Liver (tissue), 8 donors: ENCODE measurements at regions not wholly inside any gene's neighbourhood (a gene's known extent, or its start where the extent isn't known, plus 50 kb on each side); places are given as distances from the start of the nearest gene placed in this dataset.

Source experiments
- DNase-seq: peaks from one replicate; pipeline ENCODE4 v3.0.0-alpha.2; 2017; ENCODE audit warnings: low spot score
- H3K27ac ChIP-seq, 2 donors: one replicate each; pipeline ENCODE4 v1.7.0; 2013; ENCODE audit warnings: inconsistent platforms in 2 of 2, low read length in 2 of 2, control low read depth in 1 of 2, low read depth in 1 of 2, mild to moderate bottlenecking in 1 of 2
- H3K27me3 ChIP-seq, 4 donors: one replicate each; pipeline versions ENCODE4 v1.6.1 to v1.7.0; 2013; ENCODE audit warnings: low read length in 3 of 4, inconsistent platforms in 1 of 4, mild to moderate bottlenecking in 1 of 4, moderate library complexity in 1 of 4; ENCODE audit not compliant: control insufficient read depth in 4 of 4, insufficient read depth in 4 of 4
- H3K36me3 ChIP-seq, 4 donors: one replicate each; pipeline versions ENCODE4 v1.6.1 to v1.7.0; 2013; ENCODE audit warnings: low read length in 3 of 4, mild to moderate bottlenecking in 3 of 4, low read depth in 1 of 4, moderate library complexity in 1 of 4; ENCODE audit not compliant: control insufficient read depth in 4 of 4, insufficient read depth in 3 of 4
- H3K4me1 ChIP-seq, 4 donors: one replicate each; pipeline versions ENCODE4 v1.6.1 to v1.7.0; 2013; ENCODE audit warnings: low read length in 3 of 4, mild to moderate bottlenecking in 3 of 4, moderate library complexity in 1 of 4; ENCODE audit not compliant: control insufficient read depth in 4 of 4, insufficient read depth in 4 of 4
- H3K4me3 ChIP-seq, 3 donors: one replicate each; pipeline versions ENCODE4 v1.6.1 to v1.7.0; 2013; ENCODE audit warnings: low read length in 3 of 3, control low read depth in 1 of 3, low read depth in 1 of 3, mild to moderate bottlenecking in 1 of 3
- H3K9ac ChIP-seq, 2 donors: one replicate each; pipeline ENCODE4 v1.7.0; 2013; ENCODE audit warnings: low read length in 2 of 2, mild to moderate bottlenecking in 2 of 2, moderate library complexity in 2 of 2, control low read depth in 1 of 2, low read depth in 1 of 2
- H3K9me3 ChIP-seq, 4 donors: one replicate each; pipeline versions ENCODE4 v1.6.1 to v1.7.0; 2013; ENCODE audit warnings: low read length in 3 of 4; ENCODE audit not compliant: control insufficient read depth in 4 of 4
- ATF3 ChIP-seq: IDR thresholded peaks from 2 replicates; pipeline ENCODE4 v1.6.1; 2016; ENCODE audit warnings: antibody characterized with exemption
- EGR1 ChIP-seq, 2 donors: IDR thresholded peaks; 2 replicates each; pipeline ENCODE4 v1.6.1; 2016 to 2018; ENCODE audit warnings: antibody characterized with exemption in 2 of 2, low read depth in 2 of 2
- FOXA2 ChIP-seq: IDR thresholded peaks from 2 replicates; pipeline ENCODE4 v1.6.1; 2016; ENCODE audit warnings: antibody characterized with exemption
- GABPA ChIP-seq, 2 donors: IDR thresholded peaks in 1 of 2; conservative IDR thresholded peaks in 1 of 2; 2 replicates each; pipeline ENCODE4 v1.6.1; 2016; ENCODE audit warnings: antibody characterized with exemption in 2 of 2, mild to moderate bottlenecking in 1 of 2, moderate library complexity in 1 of 2
- JUND ChIP-seq, 2 donors: IDR thresholded peaks; 2 replicates each; pipeline ENCODE4 v1.6.1; 2016; ENCODE audit warnings: antibody characterized with exemption in 2 of 2
- NR2F2 ChIP-seq: IDR thresholded peaks from 2 replicates; pipeline ENCODE4 v1.6.1; 2016; ENCODE audit warnings: antibody characterized with exemption
- REST ChIP-seq: IDR thresholded peaks from 2 replicates; pipeline ENCODE4 v1.6.1; 2016; ENCODE audit warnings: antibody characterized with exemption, mild to moderate bottlenecking
- SP1 ChIP-seq: IDR thresholded peaks from 2 replicates; pipeline ENCODE4 v1.6.1; 2018; ENCODE audit warnings: antibody characterized with exemption, mild to moderate bottlenecking
- TAF1 ChIP-seq: conservative IDR thresholded peaks from 2 replicates; pipeline ENCODE4 v1.6.1; 2016; ENCODE audit warnings: antibody characterized with exemption, mild to moderate bottlenecking
- YY1 ChIP-seq: IDR thresholded peaks from 2 replicates; pipeline ENCODE4 v1.6.1; 2016; ENCODE audit warnings: antibody characterized with exemption, mild to moderate bottlenecking
- WGBS: extraction: QIAGEN DNeasy Blood & Tissue Kit; methylation state at CpG from one replicate; pipeline ENCODE4 v1.1.7; 2013; 5-methylcytosine and 5-hydroxymethylcytosine counted together
- TF ChIP-seq, protein P1 (sequence below): IDR thresholded peaks from 2 replicates; pipeline ENCODE4 v1.6.1; 2016; ENCODE audit warnings: antibody characterized with exemption
- TF ChIP-seq, protein P2 (sequence below): fragments of 150-350 bp; IDR thresholded peaks from 2 replicates; pipeline ENCODE4 v1.5.1; 2017; ENCODE audit warnings: improper control_type of control experiment, low read depth, low read length; ENCODE audit not compliant: missing input control
- donor health status: healthy.
- donor health status: healthy.
- donor health status: healthy.
- donor health status: healthy.
- donor health status: healthy.

- no peaks in the 10 kb centered on the region for H3K36me3 ChIP-seq
- TF ChIP-seq EGR1 (IDR thresholded peaks at IDR 0.05; ENCODE audit: low read depth in 2 of 2) (no peak), SP1 (no peak)
- WGBS, result 97% methylated on average over 6 of the region's 6 CpGs
- no peaks in the 10 kb centered on the region for H3K4me1 ChIP-seq
- H3K27me3 ChIP-seq, result no peaks in the 10 kb centered on the region
- H3K4me3 ChIP-seq, result no peak overlapping the region
- no peak for DNase-seq
- H3K27ac ChIP-seq, result no peak overlapping the region
- H3K9me3 ChIP-seq, result no peaks in the 10 kb centered on the region
- H3K9ac ChIP-seq, result no peak overlapping the region
These were observed 199.4 kb downstream of the LYPLAL1 start for GRCh38 chr1:219372916-219373615.

- Histone ChIP-seq H3K36me3 (no peaks in the 10 kb centered on the region), H3K9me3 (no peaks in the 10 kb centered on the region), H3K27ac (no peak overlapping the region), H3K4me1 (no peaks in the 10 kb centered on the region), H3K27me3 (no peaks in the 10 kb centered on the region), H3K9ac (no peak overlapping the region), H3K4me3 (no peak overlapping the region)
- DNase-seq, result no peak
- TF ChIP-seq TAF1 (no peak), ATF3 (no peak), NR2F2 (no peak), JUND (IDR thresholded peaks at IDR 0.05) (no peak), EGR1 (IDR thresholded peaks at IDR 0.05; ENCODE audit: low read depth in 2 of 2) (no peak), REST (no peak)
- TF ChIP-seq, protein P1, sequence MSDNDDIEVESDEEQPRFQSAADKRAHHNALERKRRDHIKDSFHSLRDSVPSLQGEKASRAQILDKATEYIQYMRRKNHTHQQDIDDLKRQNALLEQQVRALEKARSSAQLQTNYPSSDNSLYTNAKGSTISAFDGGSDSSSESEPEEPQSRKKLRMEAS, result no peak
- TF ChIP-seq, protein P2, sequence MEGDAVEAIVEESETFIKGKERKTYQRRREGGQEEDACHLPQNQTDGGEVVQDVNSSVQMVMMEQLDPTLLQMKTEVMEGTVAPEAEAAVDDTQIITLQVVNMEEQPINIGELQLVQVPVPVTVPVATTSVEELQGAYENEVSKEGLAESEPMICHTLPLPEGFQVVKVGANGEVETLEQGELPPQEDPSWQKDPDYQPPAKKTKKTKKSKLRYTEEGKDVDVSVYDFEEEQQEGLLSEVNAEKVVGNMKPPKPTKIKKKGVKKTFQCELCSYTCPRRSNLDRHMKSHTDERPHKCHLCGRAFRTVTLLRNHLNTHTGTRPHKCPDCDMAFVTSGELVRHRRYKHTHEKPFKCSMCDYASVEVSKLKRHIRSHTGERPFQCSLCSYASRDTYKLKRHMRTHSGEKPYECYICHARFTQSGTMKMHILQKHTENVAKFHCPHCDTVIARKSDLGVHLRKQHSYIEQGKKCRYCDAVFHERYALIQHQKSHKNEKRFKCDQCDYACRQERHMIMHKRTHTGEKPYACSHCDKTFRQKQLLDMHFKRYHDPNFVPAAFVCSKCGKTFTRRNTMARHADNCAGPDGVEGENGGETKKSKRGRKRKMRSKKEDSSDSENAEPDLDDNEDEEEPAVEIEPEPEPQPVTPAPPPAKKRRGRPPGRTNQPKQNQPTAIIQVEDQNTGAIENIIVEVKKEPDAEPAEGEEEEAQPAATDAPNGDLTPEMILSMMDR, result no peak
- 73% methylated on average over 2 of the region's 2 CpGs for WGBS
These were observed 197.8 kb downstream of the LYPLAL1 start for GRCh38 chr1:219371471-219371870.

DNA sequence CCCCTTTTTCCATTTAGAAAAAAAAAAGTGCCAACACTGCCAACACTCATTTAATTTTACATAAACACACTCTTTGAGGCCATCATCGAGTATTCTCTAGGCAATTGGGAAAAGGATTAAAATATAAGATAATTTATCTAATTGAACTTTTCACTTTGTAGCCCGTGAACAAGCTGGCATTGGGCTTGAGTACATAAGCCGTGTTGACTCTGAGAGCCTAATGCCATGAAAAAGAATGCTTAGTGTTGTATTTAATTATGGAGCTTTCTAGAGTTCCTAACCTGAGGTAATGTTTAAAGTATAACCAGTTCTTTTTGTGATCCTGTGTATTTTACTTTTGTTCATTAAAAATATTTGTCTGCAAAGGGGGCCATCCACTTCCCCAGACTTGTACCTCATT, 193.8 kb downstream of the LYPLAL1 start:
- no peak for DNase-seq
- Histone ChIP-seq H3K27ac (no peak overlapping the region), H3K36me3 (no peaks in the 10 kb centered on the region), H3K9me3 (no peaks in the 10 kb centered on the region), H3K4me3 (no peak overlapping the region), H3K4me1 (no peaks in the 10 kb centered on the region), H3K27me3 (no peaks in the 10 kb centered on the region), H3K9ac (no peak overlapping the region)
- 47% methylated on average over 3 of the region's 3 CpGs for WGBS
- TF ChIP-seq FOXA2, result peak; percentile 42
- TF ChIP-seq, protein P2, result no peak
- no peak for TF ChIP-seq TAF1
- TF ChIP-seq EGR1 (IDR thresholded peaks at IDR 0.05; ENCODE audit: low read depth in 2 of 2), result no peak
- no peak for TF ChIP-seq YY1
- TF ChIP-seq GABPA (IDR thresholded peaks at IDR 0.05 in 1 of 2, conservative IDR thresholded peaks at IDR 0.05 in 1 of 2), result no peak
